ENCODE measurements at regions not wholly inside any gene's neighbourhood (a gene's known extent, or its start where the extent isn't known, plus 50 kb on each side); places are given as distances from the start of the nearest gene placed in this dataset.

DNA sequence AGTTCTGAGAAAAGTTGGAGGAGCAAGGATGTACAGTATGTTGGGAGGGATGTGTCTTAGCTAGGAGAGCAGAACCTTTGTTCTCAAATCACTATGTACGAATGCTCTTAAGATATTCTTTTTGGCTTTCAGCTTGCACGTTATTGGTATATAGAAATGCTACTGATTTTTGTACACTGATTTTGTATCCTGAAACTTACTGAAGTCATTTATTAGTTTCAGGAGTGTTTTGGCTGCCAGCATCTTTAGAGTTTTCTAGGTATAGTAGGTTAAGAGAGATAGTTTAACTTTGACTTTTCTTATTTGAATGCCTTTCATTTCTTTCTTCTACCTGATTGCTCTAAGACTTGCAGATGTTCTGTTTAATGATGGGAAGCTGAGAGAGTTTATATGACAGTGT is 442.8 kb upstream of the FBXO33 start:
- DNase-seq (ENCODE audit: low read depth), result no peak
- H3K4me3 ChIP-seq (ENCODE audit: low read length), result no peak overlapping the region
- no peaks in the 10 kb centered on the region for H3K27me3 ChIP-seq (replicated peaks; ENCODE audit: control insufficient read depth, insufficient read depth, low read length)
- H3K9me3 ChIP-seq (ENCODE audit: control insufficient read depth, low read length), result no peaks in the 10 kb centered on the region
- H3K4me1 ChIP-seq (ENCODE audit: control insufficient read depth, insufficient read depth, low read length), result no peaks in the 10 kb centered on the region
- H3K36me3 ChIP-seq (ENCODE audit: control insufficient read depth, insufficient read depth, low read length, severe bottlenecking), result no peaks in the 10 kb centered on the region
- no peak overlapping the region for H3K9ac ChIP-seq (ENCODE audit: low read length)

DNA sequence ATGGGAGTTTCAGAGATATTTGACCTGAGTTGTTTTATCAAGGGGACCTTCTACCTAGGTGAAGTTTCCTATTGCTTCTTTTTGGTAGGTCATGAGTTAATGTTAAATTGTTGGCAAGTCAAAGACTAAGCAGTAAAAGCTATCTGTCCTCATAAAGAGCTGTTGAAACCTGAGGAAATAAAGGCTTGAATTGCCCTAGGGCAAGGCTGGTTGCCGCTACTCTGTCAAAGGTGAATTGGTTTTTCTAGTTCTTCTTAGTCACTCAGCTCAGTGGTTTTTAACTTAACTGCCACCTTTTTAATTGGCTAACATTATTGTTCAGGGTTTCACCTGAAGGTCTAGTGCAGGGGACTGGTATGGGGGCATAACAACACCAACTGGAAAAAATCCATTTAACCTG is 441.6 kb upstream of the FBXO33 start:
- no peaks in the 10 kb centered on the region for H3K4me1 ChIP-seq (ENCODE audit: control insufficient read depth, insufficient read depth, low read length)
- H3K9ac ChIP-seq (ENCODE audit: low read length), result no peak overlapping the region
- no peaks in the 10 kb centered on the region for H3K27me3 ChIP-seq (replicated peaks; ENCODE audit: control insufficient read depth, insufficient read depth, low read length)
- H3K9me3 ChIP-seq (ENCODE audit: control insufficient read depth, low read length), result no peaks in the 10 kb centered on the region
- no peak for DNase-seq (ENCODE audit: low read depth)
- H3K36me3 ChIP-seq (ENCODE audit: control insufficient read depth, insufficient read depth, low read length, severe bottlenecking), result no peaks in the 10 kb centered on the region
- H3K4me3 ChIP-seq (ENCODE audit: low read length), result no peak overlapping the region

DNA sequence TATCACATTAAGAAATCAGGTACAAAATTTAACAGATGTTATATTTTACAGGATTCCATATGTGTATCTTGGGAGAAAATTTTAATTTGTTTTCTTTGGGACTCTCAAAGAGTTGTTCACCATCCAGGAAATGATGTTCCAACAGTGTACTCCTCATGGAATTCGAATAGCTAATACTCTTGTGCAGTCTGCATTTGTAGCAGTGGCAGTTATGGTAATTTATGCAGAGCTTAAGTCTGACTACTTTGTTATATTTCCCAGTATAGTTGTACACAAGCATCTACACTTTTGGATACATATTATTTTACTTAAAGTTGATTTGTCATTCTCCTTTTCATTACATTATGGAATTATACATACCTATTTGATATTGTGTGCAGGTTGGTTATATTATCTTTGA is 436.7 kb upstream of the FBXO33 start:
- no peaks in the 10 kb centered on the region for H3K9me3 ChIP-seq (ENCODE audit: control insufficient read depth, low read length)
- no peaks in the 10 kb centered on the region for H3K36me3 ChIP-seq (ENCODE audit: control insufficient read depth, insufficient read depth, low read length, severe bottlenecking)
- no peak for DNase-seq (ENCODE audit: low read depth)
- H3K4me1 ChIP-seq (ENCODE audit: control insufficient read depth, insufficient read depth, low read length), result peaks cover 5% of the 10 kb centered on the region
- no peaks in the 10 kb centered on the region for H3K27me3 ChIP-seq (replicated peaks; ENCODE audit: control insufficient read depth, insufficient read depth, low read length)
- no peak overlapping the region for H3K9ac ChIP-seq (ENCODE audit: low read length)
- no peak overlapping the region for H3K4me3 ChIP-seq (ENCODE audit: low read length)

GRCh38 chr14:39868251-39868650 is 436.0 kb upstream of the FBXO33 start:
- no peak for DNase-seq (ENCODE audit: low read depth)
- Histone ChIP-seq H3K4me3 (ENCODE audit: low read length) (no peak overlapping the region), H3K4me1 (ENCODE audit: control insufficient read depth, insufficient read depth, low read length) (peaks cover 5% of the 10 kb centered on the region), H3K27me3 (replicated peaks; ENCODE audit: control insufficient read depth, insufficient read depth, low read length) (no peaks in the 10 kb centered on the region), H3K9ac (ENCODE audit: low read length) (no peak overlapping the region), H3K9me3 (ENCODE audit: control insufficient read depth, low read length) (no peaks in the 10 kb centered on the region), H3K36me3 (ENCODE audit: control insufficient read depth, insufficient read depth, low read length, severe bottlenecking) (no peaks in the 10 kb centered on the region)

GRCh38 chr14:39863441-39863840 is 431.2 kb upstream of the FBXO33 start:
- Histone ChIP-seq H3K36me3 (ENCODE audit: control insufficient read depth, insufficient read depth, low read length, severe bottlenecking) (no peaks in the 10 kb centered on the region), H3K4me3 (ENCODE audit: low read length) (no peak overlapping the region), H3K9ac (ENCODE audit: low read length) (no peak overlapping the region), H3K27me3 (replicated peaks; ENCODE audit: control insufficient read depth, insufficient read depth, low read length) (peaks cover 4% of the 10 kb centered on the region), H3K9me3 (ENCODE audit: control insufficient read depth, low read length) (no peaks in the 10 kb centered on the region), H3K4me1 (ENCODE audit: control insufficient read depth, insufficient read depth, low read length) (peaks cover 4% of the 10 kb centered on the region)
- DNase-seq (ENCODE audit: low read depth), result no peak

DNA sequence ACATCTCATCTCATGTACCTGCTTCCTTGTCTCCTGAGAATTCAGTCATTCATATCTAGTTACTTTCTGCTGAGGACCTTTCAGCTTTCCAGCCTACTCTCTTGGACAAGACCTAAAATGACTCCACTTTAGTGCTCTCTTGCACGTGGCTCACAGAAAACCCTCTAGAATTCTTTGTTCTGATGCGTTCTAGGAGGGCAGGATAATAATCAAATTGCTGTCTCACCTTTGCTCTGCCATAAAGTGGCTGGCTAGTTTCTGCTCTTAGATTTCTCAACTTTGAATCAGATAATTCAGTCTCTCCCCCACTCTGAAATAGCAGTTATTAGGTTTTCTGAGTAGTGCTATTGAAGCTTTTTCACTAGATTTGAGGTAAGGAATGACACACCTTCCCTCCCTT is 429.5 kb upstream of the FBXO33 start:
- H3K36me3 ChIP-seq (ENCODE audit: control insufficient read depth, insufficient read depth, low read length, severe bottlenecking), result no peaks in the 10 kb centered on the region
- no peak for DNase-seq (ENCODE audit: low read depth)
- H3K4me3 ChIP-seq (ENCODE audit: low read length), result no peak overlapping the region
- no peak overlapping the region for H3K9ac ChIP-seq (ENCODE audit: low read length)
- H3K9me3 ChIP-seq (ENCODE audit: control insufficient read depth, low read length), result no peaks in the 10 kb centered on the region
- peaks cover 4% of the 10 kb centered on the region for H3K27me3 ChIP-seq (replicated peaks; ENCODE audit: control insufficient read depth, insufficient read depth, low read length)
- H3K4me1 ChIP-seq (ENCODE audit: control insufficient read depth, insufficient read depth, low read length), result no peaks in the 10 kb centered on the region

DNA sequence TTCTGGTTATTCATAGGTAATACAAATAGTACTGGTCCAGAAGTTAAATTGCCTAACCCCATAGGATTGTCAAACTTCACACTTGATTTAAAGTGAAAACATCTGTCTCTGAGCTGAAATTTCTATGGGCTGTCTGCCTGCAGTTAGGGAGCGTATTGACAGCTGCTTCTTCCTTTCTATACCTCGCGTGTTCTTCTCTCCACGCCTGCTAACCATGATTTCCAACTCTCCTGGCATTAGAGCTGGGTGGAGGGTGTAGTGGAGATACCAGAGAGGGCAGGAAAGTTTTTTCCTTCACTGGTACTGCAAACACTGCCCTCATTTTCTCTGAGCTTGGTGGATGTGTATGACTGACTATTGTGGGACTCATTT is 429.0 kb upstream of the FBXO33 start:
- Histone ChIP-seq H3K9ac (ENCODE audit: low read length) (no peak overlapping the region), H3K9me3 (ENCODE audit: control insufficient read depth, low read length) (no peaks in the 10 kb centered on the region), H3K27me3 (replicated peaks; ENCODE audit: control insufficient read depth, insufficient read depth, low read length) (peaks cover 4% of the 10 kb centered on the region), H3K36me3 (ENCODE audit: control insufficient read depth, insufficient read depth, low read length, severe bottlenecking) (no peaks in the 10 kb centered on the region), H3K4me1 (ENCODE audit: control insufficient read depth, insufficient read depth, low read length) (no peaks in the 10 kb centered on the region), H3K4me3 (ENCODE audit: low read length) (no peak overlapping the region)
- DNase-seq (ENCODE audit: low read depth), result no peak

DNA sequence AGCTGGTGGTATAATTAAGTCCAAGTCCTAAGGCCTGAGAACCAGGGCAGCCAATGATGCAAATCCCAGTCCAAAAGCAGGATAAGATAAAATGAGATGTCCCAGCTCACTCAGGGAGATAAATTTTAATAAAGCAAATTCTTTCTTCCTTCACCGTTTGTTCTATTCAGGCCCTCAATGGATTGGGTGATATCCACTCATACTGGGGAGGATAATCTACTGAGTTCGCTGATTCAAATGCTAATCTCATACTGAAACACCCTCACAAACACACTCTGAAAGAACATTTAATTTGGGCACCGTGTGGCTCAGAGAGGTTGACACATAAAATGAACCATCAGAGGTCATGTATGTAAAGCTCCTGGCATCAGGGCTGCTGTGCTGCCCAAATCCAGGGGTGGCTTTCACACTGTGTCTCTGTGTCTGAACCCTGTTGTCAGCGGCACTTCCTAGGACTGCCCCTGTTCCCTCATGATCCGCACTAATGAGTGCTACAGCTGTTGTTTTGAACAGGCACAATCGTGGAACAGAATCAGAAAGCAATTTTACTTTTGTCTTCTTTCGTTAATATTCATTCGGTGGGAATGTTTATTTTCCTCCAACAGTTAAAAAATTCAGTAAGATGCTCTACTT is 428.5 kb upstream of the FBXO33 start:
- no peak for DNase-seq (ENCODE audit: low read depth)
- Histone ChIP-seq H3K9ac (ENCODE audit: low read length) (no peak overlapping the region), H3K36me3 (ENCODE audit: control insufficient read depth, insufficient read depth, low read length, severe bottlenecking) (no peaks in the 10 kb centered on the region), H3K9me3 (ENCODE audit: control insufficient read depth, low read length) (no peaks in the 10 kb centered on the region), H3K27me3 (replicated peaks; ENCODE audit: control insufficient read depth, insufficient read depth, low read length) (peaks cover 4% of the 10 kb centered on the region), H3K4me1 (ENCODE audit: control insufficient read depth, insufficient read depth, low read length) (no peaks in the 10 kb centered on the region), H3K4me3 (ENCODE audit: low read length) (no peak overlapping the region)

- DNase-seq (ENCODE audit: low read depth), result no peak
- Histone ChIP-seq H3K4me1 (ENCODE audit: control insufficient read depth, insufficient read depth, low read length) (no peaks in the 10 kb centered on the region), H3K36me3 (ENCODE audit: control insufficient read depth, insufficient read depth, low read length, severe bottlenecking) (no peaks in the 10 kb centered on the region), H3K9me3 (ENCODE audit: control insufficient read depth, low read length) (no peaks in the 10 kb centered on the region), H3K4me3 (ENCODE audit: low read length) (no peak overlapping the region), H3K27me3 (replicated peaks; ENCODE audit: control insufficient read depth, insufficient read depth, low read length) (peaks cover 4% of the 10 kb centered on the region), H3K9ac (ENCODE audit: low read length) (no peak overlapping the region)
Observed at GRCh38 chr14:39859314-39859713, 427.1 kb upstream of the FBXO33 start.

DNA sequence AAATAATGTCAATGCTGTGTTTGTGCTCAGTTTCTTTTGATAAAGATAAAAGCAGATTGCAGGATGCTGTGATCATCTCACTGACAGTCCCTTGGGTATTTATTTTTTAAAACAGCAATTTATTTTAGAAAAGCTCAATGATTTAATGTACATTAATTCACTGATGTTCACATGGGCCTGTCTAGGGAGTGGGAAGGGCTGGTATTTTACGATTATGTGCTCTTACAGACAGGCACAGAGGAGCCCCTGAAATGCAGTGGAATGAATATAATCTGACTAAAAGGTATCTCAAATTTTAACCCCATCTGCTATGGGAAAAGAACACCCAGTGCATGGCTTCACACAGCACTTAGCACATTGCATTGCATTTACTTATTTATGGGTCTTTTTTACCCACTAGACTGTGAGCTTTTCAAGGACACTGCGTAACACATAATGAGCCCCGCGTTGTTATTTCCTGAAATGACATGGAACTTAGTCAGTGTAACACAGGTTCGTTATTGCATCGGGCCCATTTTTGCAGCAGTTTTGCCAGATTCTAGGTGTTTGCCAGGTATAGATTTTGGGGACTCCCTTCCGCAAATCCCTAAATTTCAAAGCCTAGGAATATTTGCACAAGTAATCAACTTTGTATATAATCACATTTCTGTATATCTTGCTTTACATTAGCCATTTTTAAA is 425.3 kb upstream of the FBXO33 start:
- Histone ChIP-seq H3K4me3 (ENCODE audit: low read length) (no peak overlapping the region), H3K27me3 (replicated peaks; ENCODE audit: control insufficient read depth, insufficient read depth, low read length) (peaks cover 4% of the 10 kb centered on the region), H3K36me3 (ENCODE audit: control insufficient read depth, insufficient read depth, low read length, severe bottlenecking) (no peaks in the 10 kb centered on the region), H3K9me3 (ENCODE audit: control insufficient read depth, low read length) (no peaks in the 10 kb centered on the region), H3K4me1 (ENCODE audit: control insufficient read depth, insufficient read depth, low read length) (no peaks in the 10 kb centered on the region), H3K9ac (ENCODE audit: low read length) (no peak overlapping the region)
- DNase-seq (ENCODE audit: low read depth), result no peak

- Histone ChIP-seq H3K4me3 (ENCODE audit: low read length) (no peak overlapping the region), H3K9ac (ENCODE audit: low read length) (no peak overlapping the region), H3K9me3 (ENCODE audit: control insufficient read depth, low read length) (no peaks in the 10 kb centered on the region), H3K36me3 (ENCODE audit: control insufficient read depth, insufficient read depth, low read length, severe bottlenecking) (no peaks in the 10 kb centered on the region), H3K27me3 (replicated peaks; ENCODE audit: control insufficient read depth, insufficient read depth, low read length) (no peaks in the 10 kb centered on the region), H3K4me1 (ENCODE audit: control insufficient read depth, insufficient read depth, low read length) (no peaks in the 10 kb centered on the region)
- DNase-seq (ENCODE audit: low read depth), result no peak
Observed at GRCh38 chr14:39853441-39853840, 421.2 kb upstream of the FBXO33 start.

- H3K36me3 ChIP-seq (ENCODE audit: control insufficient read depth, insufficient read depth, low read length, severe bottlenecking), result no peaks in the 10 kb centered on the region
- H3K9me3 ChIP-seq (ENCODE audit: control insufficient read depth, low read length), result no peaks in the 10 kb centered on the region
- H3K27me3 ChIP-seq (replicated peaks; ENCODE audit: control insufficient read depth, insufficient read depth, low read length), result no peaks in the 10 kb centered on the region
- DNase-seq (ENCODE audit: low read depth), result no peak
- H3K9ac ChIP-seq (ENCODE audit: low read length), result no peak overlapping the region
- no peaks in the 10 kb centered on the region for H3K4me1 ChIP-seq (ENCODE audit: control insufficient read depth, insufficient read depth, low read length)
- H3K4me3 ChIP-seq (ENCODE audit: low read length), result no peak overlapping the region
Observed at GRCh38 chr14:39851202-39851601, 419.0 kb upstream of the FBXO33 start.

Measured in adipocyte (in vitro differentiated cells).